D721Med (cell line): ENCODE measurements at regions not wholly inside any gene's neighbourhood (a gene's known extent, or its start where the extent isn't known, plus 50 kb on each side); places are given as distances from the start of the nearest gene placed in this dataset.
"Not testable (repeated sequence)": the region's sequence is repeated elsewhere in the genome, so short reads cannot be mapped to it uniquely, and the experiment has no call there.

Experiments
- DNase-seq: peaks from one replicate; pipeline ENCODE4 v3.0.0; 2011; ENCODE audit warnings: low spot score; ENCODE audit not compliant: insufficient read length
- FAIRE-seq: peaks from 2 replicates; lab custom pipeline; 2011; peaks lifted over from hg19 to GRCh38; lab: Jason Lieb, UNC
- TF ChIP-seq, protein P1 (sequence below): IDR thresholded peaks from 2 replicates; pipeline ENCODE4 v1.5.1; 2012; ENCODE audit warnings: mild to moderate bottlenecking, control low read depth; ENCODE audit not compliant: insufficient read depth; ENCODE audit errors: missing control alignments

DNA sequence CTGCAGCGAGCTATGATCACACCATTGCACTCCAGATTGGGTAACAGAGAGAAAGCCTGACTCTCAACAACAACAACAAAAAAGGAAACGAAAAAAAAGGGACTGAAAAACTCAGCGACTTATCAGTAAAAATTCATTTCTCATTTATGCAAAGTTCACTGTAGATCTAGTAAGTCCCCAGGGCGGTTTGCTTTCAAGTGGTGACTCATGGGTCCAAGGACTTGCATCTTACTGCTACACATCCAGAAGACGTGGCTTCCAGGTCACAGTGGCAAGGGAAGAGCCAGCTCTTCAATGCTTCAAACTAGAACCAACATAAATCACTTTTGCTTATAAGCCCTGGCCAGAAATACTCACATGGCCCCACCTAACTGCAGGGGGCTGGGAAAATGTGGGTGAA, 178.3 kb upstream of the AUTS2 start:
- TF ChIP-seq, protein P1, sequence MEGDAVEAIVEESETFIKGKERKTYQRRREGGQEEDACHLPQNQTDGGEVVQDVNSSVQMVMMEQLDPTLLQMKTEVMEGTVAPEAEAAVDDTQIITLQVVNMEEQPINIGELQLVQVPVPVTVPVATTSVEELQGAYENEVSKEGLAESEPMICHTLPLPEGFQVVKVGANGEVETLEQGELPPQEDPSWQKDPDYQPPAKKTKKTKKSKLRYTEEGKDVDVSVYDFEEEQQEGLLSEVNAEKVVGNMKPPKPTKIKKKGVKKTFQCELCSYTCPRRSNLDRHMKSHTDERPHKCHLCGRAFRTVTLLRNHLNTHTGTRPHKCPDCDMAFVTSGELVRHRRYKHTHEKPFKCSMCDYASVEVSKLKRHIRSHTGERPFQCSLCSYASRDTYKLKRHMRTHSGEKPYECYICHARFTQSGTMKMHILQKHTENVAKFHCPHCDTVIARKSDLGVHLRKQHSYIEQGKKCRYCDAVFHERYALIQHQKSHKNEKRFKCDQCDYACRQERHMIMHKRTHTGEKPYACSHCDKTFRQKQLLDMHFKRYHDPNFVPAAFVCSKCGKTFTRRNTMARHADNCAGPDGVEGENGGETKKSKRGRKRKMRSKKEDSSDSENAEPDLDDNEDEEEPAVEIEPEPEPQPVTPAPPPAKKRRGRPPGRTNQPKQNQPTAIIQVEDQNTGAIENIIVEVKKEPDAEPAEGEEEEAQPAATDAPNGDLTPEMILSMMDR, result no peak
- FAIRE-seq (no peak), DNase-seq (no peak)

DNA sequence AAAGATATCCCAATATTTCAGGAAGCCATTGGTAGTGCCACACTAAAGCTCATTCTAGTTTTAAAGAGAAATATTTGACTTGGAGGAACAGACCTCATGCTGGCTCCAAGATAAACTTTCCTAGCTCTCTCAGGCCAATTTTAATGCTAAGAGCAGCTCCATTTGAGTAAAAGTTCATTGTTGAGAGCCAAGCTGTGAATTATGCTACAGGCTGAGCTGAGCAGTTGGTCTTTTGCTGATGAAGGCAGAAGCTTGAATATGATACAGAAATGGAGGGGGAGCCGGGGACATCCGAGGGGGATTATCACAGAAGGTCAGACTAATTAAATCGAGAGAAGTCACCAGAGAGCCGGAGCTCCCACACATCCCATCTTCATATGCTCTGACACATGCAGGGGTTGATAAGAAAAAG, 175.7 kb upstream of the AUTS2 start:
- TF ChIP-seq, protein P1, result no peak
- DNase-seq (no peak), FAIRE-seq (no peak)

DNA sequence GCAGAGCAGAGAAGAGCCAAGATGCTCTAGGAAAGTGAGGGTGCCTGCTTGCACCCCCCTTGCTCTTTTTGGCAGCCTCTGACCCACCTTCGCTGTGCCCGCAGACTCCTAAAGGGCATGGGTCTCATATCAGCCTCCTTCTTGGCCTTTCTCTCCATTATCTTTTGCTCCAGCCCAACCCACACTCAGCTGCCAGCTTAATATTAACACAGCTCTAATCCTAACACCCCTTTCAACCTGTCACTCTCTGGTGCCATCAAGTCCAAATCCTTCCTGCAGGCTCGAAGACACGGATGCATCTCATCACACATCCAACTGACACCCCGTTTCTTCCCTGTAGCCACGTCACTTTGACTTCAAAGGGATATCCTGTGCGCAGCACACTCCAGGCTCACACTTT, 171.6 kb upstream of the AUTS2 start:
- DNase-seq (peak; percentile 62), FAIRE-seq (no peak)

DNA sequence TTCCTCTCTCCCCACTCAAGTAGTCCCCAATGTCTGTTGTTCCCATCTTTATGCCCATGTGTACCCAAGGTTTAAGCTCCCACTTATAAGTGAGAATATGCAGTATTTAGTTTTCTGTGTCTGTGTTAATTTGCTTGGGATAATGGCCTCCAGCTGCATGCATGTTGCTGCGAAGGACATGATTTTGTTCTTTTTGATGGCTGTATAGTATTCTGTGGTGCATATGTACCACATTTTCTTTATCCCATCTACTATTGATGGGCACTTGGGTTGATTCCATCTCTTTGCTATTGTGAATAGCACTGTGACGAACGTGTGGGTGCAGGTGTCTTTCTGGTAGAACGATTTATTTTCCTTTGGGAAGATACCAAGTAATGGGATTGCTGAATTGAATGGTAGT, 170.2 kb upstream of the AUTS2 start:
- TF ChIP-seq, protein P1, result no peak
- FAIRE-seq (no peak), DNase-seq (no peak)

More for the DNA sequence above, 171.6 kb upstream of the AUTS2 start:
- TF ChIP-seq, protein P1, result no peak

DNA sequence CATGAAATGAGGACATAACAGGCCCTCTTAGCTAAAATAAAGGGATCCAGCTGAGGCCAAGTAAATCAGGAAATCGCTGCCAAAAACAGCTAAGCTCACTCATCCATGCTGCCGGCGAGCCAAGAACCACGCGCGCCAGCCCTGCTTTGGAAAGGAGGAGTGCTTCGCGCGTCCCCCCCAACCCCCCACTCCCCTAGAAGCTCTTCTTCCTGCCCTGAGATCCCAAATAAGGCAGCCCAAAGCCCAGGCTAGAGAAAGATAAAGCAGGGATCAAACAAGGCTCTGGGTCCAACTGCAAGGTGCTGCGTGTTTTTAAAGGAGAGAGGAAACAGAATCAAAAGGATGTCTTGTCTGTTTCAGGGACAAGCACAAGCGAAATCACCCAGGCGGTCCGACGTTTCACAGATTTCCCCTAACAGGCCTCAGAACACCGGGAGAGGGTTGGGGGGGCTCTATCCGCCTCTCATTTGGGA, 168.3 kb upstream of the AUTS2 start:
- DNase-seq (no peak), FAIRE-seq (no peak)
- TF ChIP-seq, protein P1, result no peak

DNA sequence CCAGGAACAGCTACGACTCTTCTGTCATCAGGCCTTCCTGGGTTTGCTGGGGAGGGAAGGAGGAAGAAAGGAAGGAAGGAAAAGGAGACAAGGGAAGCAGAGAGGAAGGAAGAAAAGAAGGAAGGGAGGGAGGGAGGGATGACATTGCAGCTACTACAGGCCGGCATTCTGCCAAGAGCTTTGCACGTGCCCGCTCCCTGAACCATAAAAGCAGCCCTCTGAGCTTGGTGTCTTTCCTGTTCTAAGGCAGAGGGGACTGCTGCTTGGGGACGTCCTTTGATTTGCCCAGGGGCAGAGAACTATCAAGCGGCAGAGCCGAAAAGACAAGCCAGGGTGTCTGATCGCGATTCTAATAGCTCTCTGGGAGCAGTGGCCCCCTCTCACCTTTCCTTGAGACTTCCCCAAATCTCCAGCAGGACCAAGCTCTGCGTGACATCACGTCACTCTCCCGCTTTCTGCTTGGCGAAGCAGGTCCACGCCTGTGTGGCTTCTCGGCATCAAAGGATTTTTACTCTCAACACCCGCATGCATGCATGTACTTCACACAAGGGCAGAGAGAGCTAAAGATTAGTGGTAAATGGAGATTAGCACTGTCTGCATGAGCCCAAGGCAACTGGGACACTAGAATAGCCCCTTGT, 167.8 kb upstream of the AUTS2 start:
- TF ChIP-seq, protein P1, result no peak
- DNase-seq, result peak; percentile 86
- FAIRE-seq, result peak; percentile 84

DNA sequence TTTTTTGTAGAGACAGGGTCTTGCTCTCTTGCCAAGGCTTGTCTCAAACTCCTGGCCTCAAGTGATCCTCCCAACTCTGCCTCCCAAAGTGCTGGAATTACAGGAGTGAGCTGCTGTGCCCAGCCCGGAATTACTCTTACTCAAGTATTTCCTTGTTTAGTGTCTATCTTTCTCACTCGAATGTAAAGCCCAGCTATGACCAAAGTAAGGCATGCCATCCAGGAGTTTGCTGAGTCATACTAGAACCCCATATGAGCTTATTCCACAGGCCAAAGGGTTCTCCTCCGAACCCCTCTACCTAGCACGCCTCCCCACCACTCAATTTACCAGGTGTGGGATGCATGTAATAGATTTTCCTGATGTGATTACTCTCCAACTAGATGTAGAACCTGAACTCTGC, 166.6 kb upstream of the AUTS2 start:
- DNase-seq, result no peak
- TF ChIP-seq, protein P1, result no peak
- FAIRE-seq, result no peak

DNA sequence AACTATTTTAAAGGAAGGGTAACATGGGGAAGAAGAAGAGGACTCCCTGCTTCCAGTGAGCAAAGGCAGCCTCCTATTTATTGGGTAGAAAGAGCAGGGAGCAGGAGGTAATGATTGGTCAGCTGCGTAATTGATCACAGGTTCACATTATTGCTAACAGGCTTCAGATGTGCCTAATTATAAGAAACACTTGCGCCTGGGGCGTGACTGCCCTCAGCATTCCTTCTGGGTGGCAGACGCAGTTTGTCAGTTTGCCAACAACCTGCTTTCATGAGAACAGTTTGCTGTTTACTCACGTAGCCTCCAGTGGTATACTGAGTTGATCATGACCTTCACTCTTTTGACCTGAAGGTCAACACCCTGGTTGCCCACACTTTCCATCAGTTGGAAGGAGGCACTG, 166.0 kb upstream of the AUTS2 start:
- not testable (repeated sequence) for FAIRE-seq, DNase-seq
